GM19351 (cell line): ENCODE measurements at regions not wholly inside any gene's neighbourhood (a gene's known extent, or its start where the extent isn't known, plus 50 kb on each side); places are given as distances from the start of the nearest gene placed in this dataset.
A peak's percentile ranks its signal among the peaks of the same experiment; 100 is the strongest.

Experiments used
- ATAC-seq: cut with Tn5 transposase; IDR thresholded peaks from one replicate; pipeline ENCODE4 v1.9.1; 2021; ENCODE audit warnings: mild to moderate bottlenecking, moderate library complexity; ENCODE audit not compliant: unreplicated experiment

GRCh38 chr2:12827721-12828120 lies 111.0 kb downstream of the TRIB2 start:
- no peak for ATAC-seq

GRCh38 chr2:12828980-12829379 lies 112.2 kb downstream of the TRIB2 start:
- ATAC-seq, result no peak

GRCh38 chr2:12831016-12831415 lies 114.3 kb downstream of the TRIB2 start:
- no peak for ATAC-seq

GRCh38 chr2:12834239-12834638 lies 117.5 kb downstream of the TRIB2 start:
- ATAC-seq, result no peak

GRCh38 chr2:12835733-12836132 lies 119.0 kb downstream of the TRIB2 start:
- no peak for ATAC-seq

GRCh38 chr2:12839339-12839738 lies 122.6 kb downstream of the TRIB2 start:
- no peak for ATAC-seq

GRCh38 chr2:12841021-12841420 lies 124.3 kb downstream of the TRIB2 start:
- ATAC-seq, result no peak

- no peak for ATAC-seq
These were observed 126.2 kb downstream of the TRIB2 start for GRCh38 chr2:12842917-12843316.

GRCh38 chr2:12844511-12844910 lies 127.8 kb downstream of the TRIB2 start:
- no peak for ATAC-seq

GRCh38 chr2:12847694-12848575 lies 131.2 kb downstream of the TRIB2 start:
- no peak for ATAC-seq

GRCh38 chr2:12852135-12852534 lies 135.4 kb downstream of the TRIB2 start:
- no peak for ATAC-seq

- ATAC-seq, result no peak
These were observed 137.3 kb downstream of the TRIB2 start for GRCh38 chr2:12854001-12854530.

GRCh38 chr2:12855508-12855907 lies 138.8 kb downstream of the TRIB2 start:
- no peak for ATAC-seq

GRCh38 chr2:12856934-12857601 lies 140.3 kb downstream of the TRIB2 start:
- ATAC-seq, result no peak

GRCh38 chr2:12857891-12858290 lies 141.2 kb downstream of the TRIB2 start:
- no peak for ATAC-seq

- no peak for ATAC-seq
These were observed 142.1 kb downstream of the TRIB2 start for GRCh38 chr2:12858786-12859185.

- ATAC-seq, result peak; percentile 56
These were observed 144.7 kb downstream of the TRIB2 start for GRCh38 chr2:12861344-12861930.

- ATAC-seq, result no peak
These were observed 145.8 kb downstream of the TRIB2 start for GRCh38 chr2:12862541-12862940.

- no peak for ATAC-seq
These were observed 147.2 kb downstream of the TRIB2 start for GRCh38 chr2:12863937-12864336.

- no peak for ATAC-seq
These were observed 151.0 kb downstream of the TRIB2 start for GRCh38 chr2:12867631-12868287.

GRCh38 chr2:12870692-12871091 lies 154.0 kb downstream of the TRIB2 start:
- ATAC-seq, result no peak
